Activated T-helper 1 cell treated with Interleukin-2 at 50 U/mL for 16 hours (primary cell): ENCODE measurements at regions not wholly inside any gene's neighbourhood (a gene's known extent, or its start where the extent isn't known, plus 50 kb on each side); places are given as distances from the start of the nearest gene placed in this dataset.

Source experiments
- DNase-seq: peaks from one replicate; pipeline ENCODE4 v3.0.0-alpha.2; 2020; ENCODE audit warnings: low read depth

DNA sequence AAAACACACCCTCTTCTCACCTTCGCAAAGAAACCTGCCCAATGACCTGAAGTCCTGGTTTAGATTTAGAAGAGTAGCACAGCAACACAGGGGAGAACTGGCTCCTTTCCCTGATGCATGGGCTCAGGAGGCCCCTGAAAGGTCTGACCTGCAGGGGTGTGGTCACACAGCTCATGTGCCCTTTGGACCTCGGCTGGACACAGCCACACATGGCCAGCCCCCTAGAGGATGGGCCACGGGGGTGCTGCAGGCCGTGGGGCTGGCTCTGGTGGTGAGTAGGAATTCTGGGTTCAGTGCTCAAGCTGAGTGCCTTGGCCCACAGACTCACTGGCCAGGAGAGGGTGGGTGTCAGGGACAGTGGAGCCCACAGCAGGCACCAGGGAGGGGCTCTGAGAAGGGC, 118.5 kb upstream of the ADCY1 start:
- DNase-seq = no peak

GRCh38 chr7:45456105-45456504, 118.1 kb upstream of the ADCY1 start:
- no peak for DNase-seq

DNA sequence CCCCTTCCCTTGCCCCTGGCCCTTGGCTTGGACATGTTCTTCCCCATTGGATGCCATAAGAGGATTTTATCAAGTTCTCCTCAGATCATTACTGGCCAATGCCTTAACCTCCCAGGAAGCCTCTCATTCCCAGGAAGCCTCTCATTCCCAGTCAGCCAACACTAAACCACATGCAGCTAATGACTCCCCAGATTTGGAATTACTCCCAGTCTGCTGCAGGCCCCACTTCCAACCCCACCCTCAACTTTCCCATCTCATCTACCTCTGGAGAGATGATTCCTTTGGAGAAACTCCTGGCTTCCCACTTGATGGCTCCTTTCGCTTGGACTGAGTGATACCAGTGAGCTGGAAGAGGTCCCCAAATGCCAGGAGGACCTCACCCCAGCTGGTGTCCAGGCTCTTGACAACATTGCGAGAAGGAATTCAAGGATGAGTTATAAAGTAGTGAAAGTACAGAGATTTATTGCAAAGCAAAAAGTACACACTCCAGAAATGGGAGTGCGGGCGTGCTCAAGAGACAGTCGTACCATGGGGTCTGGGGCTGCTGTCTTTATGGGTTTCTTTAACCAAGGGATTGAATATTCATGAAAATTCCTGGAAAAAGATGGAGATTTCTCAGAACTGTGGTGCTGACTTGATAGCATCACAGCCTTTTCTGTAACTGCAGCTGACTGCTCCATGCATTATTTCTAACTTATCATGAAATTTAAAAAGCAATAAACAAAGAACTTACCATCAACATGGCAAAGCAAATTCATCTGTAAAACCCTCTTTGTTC, 117.2 kb upstream of the ADCY1 start:
- DNase-seq = no peak

- DNase-seq = no peak
These were observed 116.6 kb upstream of the ADCY1 start for GRCh38 chr7:45457591-45457990.

DNA sequence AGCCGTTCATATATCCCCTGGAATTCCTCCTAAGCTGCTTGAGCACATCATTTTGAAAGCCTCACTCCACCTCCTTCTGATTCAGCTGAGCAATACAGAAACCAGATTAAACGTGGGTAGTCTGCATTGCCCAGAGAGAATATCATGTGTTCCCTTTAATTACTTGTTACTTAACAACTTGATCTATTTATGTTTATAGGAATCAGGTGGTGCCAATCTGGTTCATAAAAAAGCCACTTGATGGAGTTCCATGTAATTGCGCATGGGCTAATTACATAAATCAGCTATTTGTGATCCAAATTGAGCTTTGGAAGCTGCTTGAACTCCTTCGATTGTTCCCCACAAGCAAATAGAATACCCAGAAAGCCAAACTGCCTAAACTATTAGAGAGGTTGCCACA, 114.7 kb upstream of the ADCY1 start:
- no peak for DNase-seq

DNA sequence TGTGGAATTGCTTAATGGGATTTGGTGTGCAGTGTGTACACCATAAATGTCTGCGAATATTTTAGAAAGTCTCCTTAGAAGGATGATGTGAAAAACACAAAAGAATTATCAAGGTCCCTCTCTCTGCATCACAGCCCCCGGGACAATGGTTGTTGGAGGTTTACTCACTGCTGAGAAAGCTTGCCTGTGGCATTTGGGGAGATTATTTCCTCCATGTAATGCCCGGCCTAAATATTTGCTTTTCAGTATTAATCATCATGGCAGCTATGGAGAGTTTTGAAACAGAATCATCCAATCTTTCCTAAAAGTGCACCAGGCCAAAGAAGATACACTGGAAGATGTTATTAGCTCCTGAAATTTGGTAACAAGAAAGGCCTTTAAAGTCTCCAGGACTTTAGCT, 113.8 kb upstream of the ADCY1 start:
- no peak for DNase-seq

DNA sequence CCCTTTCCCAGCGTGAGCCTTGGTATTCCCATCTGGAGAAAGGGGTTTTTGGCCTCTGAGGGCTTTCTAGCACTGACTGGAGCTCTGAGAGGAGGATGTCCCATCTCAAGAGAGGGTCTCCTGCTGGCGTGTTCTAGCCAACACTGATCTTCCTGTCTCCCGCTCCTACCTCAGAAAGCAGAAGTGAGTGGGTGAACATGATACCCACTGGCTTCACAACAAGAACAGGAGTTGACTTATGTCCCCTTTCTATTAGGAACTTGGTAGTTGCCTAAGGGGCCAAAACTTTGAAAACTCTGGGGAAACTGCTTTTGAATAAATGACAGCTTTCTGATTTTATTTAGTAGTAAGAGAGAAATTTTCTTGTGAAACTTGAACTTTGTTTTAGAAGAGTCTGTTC, 113.1 kb upstream of the ADCY1 start:
- DNase-seq = no peak

GRCh38 chr7:45469103-45469502, 105.1 kb upstream of the ADCY1 start:
- no peak for DNase-seq

DNA sequence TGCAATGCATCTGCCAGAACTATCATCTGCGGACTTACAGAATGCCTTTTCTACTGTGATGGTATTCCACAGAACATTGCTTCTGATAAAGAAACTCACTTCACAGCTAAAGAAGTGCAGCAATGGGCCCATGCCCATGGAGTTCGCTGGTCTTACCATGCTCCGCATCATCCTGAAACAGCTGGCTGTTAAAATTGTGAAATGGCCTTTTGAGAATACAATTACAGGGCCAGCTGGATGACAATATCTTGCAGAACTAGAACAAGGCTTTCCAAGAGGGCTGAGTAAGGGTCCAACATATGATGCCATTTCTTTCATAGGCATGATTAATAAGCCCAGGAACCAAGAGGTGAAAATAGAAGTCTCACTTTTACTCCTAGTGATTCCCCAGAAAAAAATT, 104.1 kb upstream of the ADCY1 start:
- no peak for DNase-seq

GRCh38 chr7:45479781-45480180, 94.4 kb upstream of the ADCY1 start:
- no peak for DNase-seq

DNA sequence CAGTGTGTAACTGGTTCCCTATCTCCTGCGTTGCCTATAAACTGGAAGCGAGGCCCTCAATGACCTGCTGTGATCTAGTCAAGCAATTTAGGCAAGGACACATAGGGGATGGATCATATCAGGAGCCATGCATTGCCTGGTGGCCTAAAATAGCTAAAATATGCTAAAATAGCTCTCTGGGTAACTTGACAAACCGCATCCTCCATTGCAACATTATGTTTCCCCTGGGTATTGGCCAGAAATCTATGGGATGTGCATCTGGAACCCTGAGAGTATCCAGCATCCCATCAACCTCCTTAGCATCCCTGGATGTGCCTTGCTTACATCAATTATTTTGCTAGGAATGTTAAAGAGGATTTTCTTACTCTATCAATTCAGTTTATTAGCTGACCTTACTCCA, 91.7 kb upstream of the ADCY1 start:
- DNase-seq = no peak

GRCh38 chr7:45484094-45484493, 90.1 kb upstream of the ADCY1 start:
- DNase-seq = no peak

DNA sequence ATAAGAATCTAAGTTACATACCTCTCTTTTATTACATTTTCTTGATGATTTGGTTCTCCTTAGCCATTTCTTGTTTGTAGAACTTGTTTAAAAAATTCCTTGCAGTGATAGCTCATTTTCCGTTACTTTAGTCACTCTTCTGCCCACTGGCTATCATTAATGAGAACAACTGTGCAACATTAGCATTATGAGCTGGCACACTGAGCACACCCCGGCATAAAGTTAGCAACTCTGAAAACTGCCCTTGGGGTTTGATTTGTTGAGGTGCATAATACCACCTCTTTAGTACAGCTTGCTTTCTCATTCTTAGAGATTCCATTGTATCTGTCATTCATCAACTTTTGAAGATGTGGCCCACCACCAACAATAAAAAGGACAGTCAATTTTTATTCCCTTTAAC, 87.6 kb upstream of the ADCY1 start:
- no peak for DNase-seq

DNA sequence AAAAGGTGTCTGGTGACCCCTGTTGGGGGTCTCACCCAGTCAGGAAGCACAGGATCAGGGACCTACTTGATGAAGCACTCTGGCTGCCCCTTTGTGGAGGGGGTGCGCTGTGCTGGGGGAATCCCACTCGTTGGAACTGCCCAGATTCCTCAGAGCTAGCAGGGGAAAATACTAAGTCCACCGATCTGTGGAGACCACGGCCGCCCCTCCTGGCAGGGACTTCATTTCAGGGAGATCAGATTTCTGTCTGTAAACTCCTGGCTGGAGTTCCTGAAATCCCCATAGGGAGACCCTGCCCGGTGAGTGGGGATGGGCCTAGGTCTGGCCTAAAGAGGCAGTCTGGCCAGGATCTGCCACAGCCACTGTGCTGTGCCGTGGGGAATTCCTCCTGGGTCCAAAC, 79.3 kb upstream of the ADCY1 start:
- no peak for DNase-seq

- DNase-seq = no peak
These were observed 78.5 kb upstream of the ADCY1 start for GRCh38 chr7:45495618-45496017.

DNA sequence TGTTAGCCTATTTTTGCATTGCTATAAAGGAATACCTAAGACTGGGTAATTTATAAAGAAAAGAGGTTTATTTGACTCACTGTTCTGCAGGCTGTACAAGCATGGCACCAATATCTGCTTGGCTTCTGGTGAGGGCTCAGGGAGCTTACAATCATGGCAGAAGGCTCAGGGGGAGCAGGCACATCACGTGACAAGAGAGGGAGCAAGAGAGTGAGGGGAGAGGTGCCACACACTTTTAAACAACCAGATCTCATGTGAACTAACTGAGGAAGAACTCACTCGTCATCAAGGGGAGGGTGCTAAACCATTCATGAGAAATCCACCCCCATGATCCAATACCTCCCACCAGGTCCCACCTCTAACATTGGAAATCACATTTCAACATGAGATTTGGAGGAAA, 73.9 kb upstream of the ADCY1 start:
- no peak for DNase-seq

DNA sequence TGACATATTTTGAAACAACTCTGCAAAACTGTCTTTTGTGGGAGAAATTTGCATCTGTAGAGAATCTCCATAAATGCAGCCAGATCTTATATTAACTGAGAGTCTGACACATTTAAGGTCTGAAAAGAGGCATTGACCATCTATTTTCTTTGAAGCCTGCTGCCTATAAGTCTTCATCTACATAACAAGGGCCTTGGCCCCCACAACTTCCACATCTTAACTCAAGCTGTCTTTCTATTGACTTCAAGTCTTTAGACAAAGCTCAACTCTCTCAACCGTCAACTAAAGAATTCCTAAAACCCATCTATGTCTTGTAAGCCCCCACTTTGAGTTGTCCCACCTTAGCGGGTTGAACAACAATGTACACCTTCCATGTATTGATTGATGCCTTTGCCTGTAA, 72.4 kb upstream of the ADCY1 start:
- DNase-seq = no peak

GRCh38 chr7:45506059-45506458, 68.1 kb upstream of the ADCY1 start:
- DNase-seq = no peak

- DNase-seq = no peak
These were observed 64.9 kb upstream of the ADCY1 start for GRCh38 chr7:45509222-45509621.

- DNase-seq = no peak
These were observed 62.2 kb upstream of the ADCY1 start for GRCh38 chr7:45511721-45512597.

DNA sequence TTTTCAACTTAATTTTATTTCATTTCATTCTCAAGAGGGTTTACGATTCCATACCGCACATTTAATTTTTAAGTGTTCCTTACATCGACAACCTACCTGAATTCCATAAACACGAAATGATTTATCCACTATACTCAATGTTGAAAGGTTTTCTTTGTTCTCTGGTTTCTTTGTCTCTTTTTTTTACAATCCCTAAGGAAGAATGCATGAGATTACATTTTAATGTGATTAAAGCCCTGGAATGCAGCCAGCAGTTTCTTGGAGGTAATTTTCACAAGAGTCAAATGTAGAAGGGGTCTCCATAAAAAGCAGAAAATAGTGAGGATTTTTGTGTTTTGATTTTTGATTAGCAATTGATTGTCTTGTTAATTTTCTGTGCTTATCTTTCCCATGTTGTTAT, 59.2 kb upstream of the ADCY1 start:
- no peak for DNase-seq

DNA sequence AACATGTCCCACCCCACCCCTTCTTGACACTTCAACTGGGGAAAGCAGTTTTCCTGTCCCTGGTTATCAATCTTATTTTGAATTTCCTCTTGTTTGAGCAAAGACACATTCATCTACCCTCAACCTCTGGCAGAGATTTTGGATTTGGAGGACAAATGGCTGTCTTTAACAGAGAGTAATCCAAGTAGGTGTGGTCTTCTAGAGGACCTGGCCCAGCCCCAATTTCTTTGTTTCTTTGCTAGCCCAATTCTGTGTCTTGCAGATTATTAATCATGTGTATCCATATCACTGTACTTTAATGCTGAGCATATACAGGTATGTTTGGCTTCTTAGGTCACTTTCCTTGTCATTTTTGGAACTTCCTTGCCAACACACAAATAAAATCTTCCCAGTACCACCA, 58.8 kb upstream of the ADCY1 start:
- no peak for DNase-seq
